ENCODE measurements at regions not wholly inside any gene's neighbourhood (a gene's known extent, or its start where the extent isn't known, plus 50 kb on each side); places are given as distances from the start of the nearest gene placed in this dataset.
"Not testable (repeated sequence)": the region's sequence is repeated elsewhere in the genome, so short reads cannot be mapped to it uniquely, and the experiment has no call there.

DNA sequence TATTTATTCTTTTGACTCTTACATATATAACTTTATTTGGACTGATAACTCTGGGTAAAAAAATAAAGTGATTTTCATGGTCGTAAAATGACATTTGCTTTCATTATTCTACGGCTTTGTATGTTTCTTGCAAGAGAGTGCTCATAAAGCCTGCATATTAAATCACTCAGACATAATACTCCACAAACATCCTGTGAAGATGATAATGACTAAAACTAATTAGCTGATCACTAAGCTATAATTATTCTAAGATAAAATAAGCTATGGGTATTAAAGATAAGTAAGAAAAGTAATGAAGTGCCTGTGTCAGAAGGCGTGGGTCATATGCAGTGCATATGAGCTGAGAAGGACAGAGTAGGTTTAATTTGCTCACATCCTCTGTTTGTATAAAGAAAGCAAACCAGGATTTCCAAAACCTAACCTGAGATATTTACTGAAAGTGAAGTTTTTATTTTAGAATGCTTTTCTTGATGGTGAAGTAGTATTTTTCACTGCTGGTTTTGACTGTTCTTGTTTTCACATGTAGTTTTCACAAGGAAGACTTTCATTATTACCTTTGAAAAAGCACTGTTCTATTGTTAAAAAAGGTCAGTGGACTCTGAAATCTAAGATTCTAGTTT, 278.8 kb downstream of the AMY1C start:
- no peak for DNase-seq (ENCODE audit: insufficient read length)
- no peak for FAIRE-seq

DNA sequence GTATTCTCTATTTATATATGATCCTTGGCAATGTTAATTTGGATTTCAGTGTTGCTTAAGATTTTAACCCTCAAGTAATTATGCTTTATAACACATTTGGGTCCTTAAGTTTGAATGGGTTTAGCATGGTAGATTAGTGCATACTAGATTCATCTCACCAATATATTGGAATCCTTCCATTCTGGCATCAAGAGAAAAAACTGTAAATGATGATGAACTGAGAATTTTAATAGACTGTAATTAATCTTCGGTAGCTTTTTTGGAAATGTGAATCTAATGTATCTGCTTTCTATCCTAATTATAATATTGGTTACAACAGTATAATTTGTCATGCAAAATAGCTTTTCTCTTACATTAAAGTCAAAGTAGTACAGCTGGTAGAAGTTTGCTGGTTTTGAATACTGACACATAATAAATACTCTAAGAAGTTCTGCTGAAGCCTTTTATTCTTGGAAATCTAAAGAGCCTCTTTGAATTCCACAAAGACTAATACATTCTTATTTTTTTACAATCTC, 279.8 kb downstream of the AMY1C start:
- no peak for FAIRE-seq

More for the DNA sequence above, 278.8 kb downstream of the AMY1C start:
- TF ChIP-seq POLR2AphosphoS5 (IDR thresholded peaks at IDR 0.05; ENCODE audit: low read depth, low read length) (no peak), TAF1 (IDR thresholded peaks at IDR 0.05; ENCODE audit: borderline replicate concordance, low read depth, low read length) (no peak), POLR2A (IDR thresholded peaks at IDR 0.05; ENCODE audit: low read depth, low read length) (no peak)

DNA sequence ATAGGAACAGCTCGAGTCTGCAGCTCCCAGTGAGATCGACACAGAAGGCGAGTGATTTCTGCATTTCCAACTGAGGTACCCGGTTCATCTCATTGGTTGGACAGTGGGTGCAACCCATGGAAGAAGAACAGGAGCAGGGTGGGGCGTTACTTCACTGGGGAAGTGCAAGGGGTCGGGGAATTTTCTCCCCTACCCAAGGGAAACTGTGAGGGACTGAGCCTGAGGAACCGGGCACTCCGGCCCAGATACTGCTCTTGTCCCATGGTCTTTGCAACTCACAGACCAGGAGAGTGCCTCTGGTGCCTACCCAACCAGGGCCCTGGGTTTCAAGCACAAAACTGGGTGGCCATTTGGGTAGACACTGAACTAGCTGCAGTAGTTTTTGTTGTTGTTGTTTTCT, 307.1 kb downstream of the AMY1C start:
- FAIRE-seq = no peak

More for the DNA sequence above, 279.8 kb downstream of the AMY1C start:
- no peak for DNase-seq (ENCODE audit: insufficient read length)
- TF ChIP-seq POLR2A (IDR thresholded peaks at IDR 0.05; ENCODE audit: low read depth, low read length) (no peak), TAF1 (IDR thresholded peaks at IDR 0.05; ENCODE audit: borderline replicate concordance, low read depth, low read length) (no peak), POLR2AphosphoS5 (IDR thresholded peaks at IDR 0.05; ENCODE audit: low read depth, low read length) (no peak)

DNA sequence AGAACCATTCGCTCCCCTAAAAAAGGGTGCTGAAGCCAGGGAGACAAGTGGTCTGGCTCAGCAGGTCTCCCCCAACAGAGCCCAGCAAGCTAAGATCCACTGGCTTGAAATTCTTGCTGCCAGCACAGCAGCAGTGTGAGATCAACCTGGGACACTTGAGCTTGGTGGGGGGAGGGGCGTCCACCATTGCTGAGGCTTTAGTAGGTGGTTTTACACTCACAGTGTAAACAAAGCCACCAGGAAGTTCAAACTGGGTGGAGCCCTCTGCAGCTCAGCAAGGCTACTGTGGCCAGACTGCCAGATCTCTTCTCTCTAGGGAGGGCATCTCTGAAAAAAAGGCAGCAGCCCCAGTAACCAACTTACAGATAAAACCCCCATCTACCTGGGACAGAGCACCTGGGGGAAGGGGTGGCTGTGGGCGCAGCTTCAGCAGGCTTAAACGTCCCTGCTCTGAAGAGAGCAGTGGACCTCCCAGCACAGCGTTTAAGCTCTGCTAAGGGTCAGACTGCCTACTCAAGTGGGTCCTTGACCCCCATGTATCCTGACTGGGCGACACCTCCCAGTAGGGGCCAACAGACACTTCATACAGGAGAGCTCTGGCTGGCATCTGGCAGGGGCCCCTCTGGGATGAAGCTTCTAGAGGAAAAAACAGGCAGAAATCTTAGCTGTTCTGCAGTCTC, 307.7 kb downstream of the AMY1C start:
- DNase-seq (ENCODE audit: insufficient read length); FAIRE-seq: not testable (repeated sequence)

More for the DNA sequence above, 307.1 kb downstream of the AMY1C start:
- no peak for DNase-seq (ENCODE audit: insufficient read length)
- TF ChIP-seq POLR2A (IDR thresholded peaks at IDR 0.05; ENCODE audit: low read depth, low read length) (no peak), TAF1 (IDR thresholded peaks at IDR 0.05; ENCODE audit: borderline replicate concordance, low read depth, low read length) (no peak), POLR2AphosphoS5 (IDR thresholded peaks at IDR 0.05; ENCODE audit: low read depth, low read length) (no peak)

DNA sequence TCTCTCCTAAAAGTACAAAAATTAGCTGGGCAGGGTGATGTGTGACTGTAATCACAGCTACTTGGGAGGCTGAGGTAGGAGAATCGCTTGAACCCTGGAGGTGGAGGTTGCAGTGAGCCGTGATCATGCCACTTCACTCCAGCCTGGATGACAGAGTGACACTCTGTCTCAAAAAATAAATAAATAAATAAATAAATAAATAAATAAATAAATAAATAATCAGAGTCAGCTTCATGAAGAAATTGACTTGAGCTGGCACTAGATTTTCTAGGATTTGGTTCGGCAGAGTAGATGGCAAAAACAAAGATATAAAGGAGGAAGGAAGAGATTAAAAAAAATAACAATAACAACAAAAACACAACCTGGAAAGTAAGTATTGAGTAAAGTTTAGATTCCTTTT, 311.9 kb downstream of the AMY1C start:
- FAIRE-seq; DNase-seq (ENCODE audit: insufficient read length): not testable (repeated sequence)

DNA sequence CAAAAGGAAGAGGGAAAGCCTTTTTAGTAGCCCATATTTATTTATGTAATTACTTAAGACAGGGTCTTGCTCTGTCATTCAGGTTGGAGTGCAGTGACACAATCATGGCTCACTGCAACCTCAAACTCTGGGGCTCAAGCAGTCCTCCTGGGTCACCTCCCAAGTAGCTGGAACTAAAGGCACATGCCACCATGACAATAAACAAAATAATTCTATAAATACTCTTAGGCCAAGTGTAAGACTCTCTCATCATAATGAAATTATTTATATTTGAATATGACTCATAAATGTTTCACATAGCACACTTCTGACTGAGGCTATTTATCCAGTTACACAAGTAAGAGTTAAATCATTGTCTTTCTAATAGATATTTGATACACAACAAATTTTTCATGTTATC, 314.7 kb downstream of the AMY1C start:
- FAIRE-seq = no peak

DNA sequence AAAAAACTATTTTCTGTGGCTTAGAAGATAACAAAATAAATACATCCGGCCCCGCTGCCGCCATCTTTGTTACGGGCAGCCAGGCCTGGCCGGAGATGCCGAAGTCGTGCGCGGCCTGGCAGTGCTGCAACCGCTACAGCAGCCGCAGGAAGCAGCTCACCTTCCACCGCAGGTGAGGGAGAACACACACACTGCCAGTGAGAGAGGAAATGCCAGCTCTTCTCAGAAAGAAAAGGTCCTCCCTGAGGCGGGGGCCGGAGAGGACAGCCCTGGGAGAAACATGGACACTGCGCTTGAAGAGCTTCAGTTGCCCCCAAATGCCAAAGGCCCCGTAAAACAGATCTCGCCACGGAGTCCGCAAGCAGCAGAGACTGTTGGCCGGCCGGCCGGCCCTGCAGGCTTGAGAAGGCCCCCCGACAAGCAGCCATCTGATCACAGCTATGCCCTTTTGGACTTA, 323.2 kb downstream of the AMY1C start:
- TF ChIP-seq TAF1 (IDR thresholded peaks at IDR 0.05; ENCODE audit: borderline replicate concordance, low read depth, low read length) = no peak
- no peak for TF ChIP-seq POLR2AphosphoS5 (IDR thresholded peaks at IDR 0.05; ENCODE audit: low read depth, low read length)
- TF ChIP-seq POLR2A (IDR thresholded peaks at IDR 0.05; ENCODE audit: low read depth, low read length) = no peak
- FAIRE-seq (no peak), DNase-seq (ENCODE audit: insufficient read length) (no peak)

More for the DNA sequence above, 314.7 kb downstream of the AMY1C start:
- TF ChIP-seq POLR2AphosphoS5 (IDR thresholded peaks at IDR 0.05; ENCODE audit: low read depth, low read length) (no peak), TAF1 (IDR thresholded peaks at IDR 0.05; ENCODE audit: borderline replicate concordance, low read depth, low read length) (no peak), POLR2A (IDR thresholded peaks at IDR 0.05; ENCODE audit: low read depth, low read length) (no peak)
- no peak for DNase-seq (ENCODE audit: insufficient read length)

DNA sequence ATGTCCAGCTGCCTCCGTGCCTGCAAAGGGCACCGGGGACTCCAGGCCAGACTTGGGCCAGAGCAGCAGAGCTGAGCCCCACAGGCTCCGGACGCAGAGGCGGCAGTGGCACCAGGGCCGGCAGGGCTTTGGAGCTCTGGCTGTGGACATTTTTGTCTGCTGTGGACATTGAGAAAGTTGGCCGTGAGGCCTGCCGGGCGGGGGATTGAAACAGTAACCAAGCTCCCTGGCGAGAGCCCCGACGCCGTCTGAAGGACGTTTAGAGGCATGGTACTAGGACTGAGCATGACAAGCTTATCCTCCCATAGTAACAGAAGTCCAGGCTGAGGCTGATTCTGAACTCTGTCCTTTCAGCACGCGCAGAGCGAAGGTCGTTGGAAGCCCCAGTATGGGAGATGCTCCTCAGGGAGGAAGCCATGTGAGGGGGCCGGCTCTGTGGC, 323.8 kb downstream of the AMY1C start:
- no peak for FAIRE-seq
- TF ChIP-seq TAF1 (IDR thresholded peaks at IDR 0.05; ENCODE audit: borderline replicate concordance, low read depth, low read length) (no peak), POLR2AphosphoS5 (IDR thresholded peaks at IDR 0.05; ENCODE audit: low read depth, low read length) (no peak), POLR2A (IDR thresholded peaks at IDR 0.05; ENCODE audit: low read depth, low read length) (no peak)
- DNase-seq (ENCODE audit: insufficient read length) = no peak

DNA sequence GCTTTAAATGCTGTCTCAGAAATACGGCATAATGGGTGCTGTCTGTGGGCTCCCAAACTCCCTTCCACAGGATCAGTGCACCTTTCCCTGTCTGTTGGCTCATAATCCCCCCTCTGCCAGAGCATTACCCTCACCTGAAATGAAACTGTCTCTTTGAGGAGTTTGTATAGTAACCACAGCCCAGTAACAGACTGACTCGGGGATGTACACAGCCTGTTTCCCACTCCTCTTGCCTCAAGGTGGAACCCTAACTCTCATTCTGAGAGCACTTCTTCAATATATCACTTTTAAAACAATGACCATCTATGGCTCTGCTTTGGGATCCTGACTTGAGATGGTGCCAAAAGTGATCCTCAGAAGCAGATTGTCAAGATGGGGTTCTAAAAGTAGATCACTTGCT, 332.5 kb downstream of the AMY1C start:
- DNase-seq (ENCODE audit: insufficient read length) = no peak
- no peak for FAIRE-seq
- TF ChIP-seq POLR2AphosphoS5 (IDR thresholded peaks at IDR 0.05; ENCODE audit: low read depth, low read length) (no peak), POLR2A (IDR thresholded peaks at IDR 0.05; ENCODE audit: low read depth, low read length) (no peak)

DNA sequence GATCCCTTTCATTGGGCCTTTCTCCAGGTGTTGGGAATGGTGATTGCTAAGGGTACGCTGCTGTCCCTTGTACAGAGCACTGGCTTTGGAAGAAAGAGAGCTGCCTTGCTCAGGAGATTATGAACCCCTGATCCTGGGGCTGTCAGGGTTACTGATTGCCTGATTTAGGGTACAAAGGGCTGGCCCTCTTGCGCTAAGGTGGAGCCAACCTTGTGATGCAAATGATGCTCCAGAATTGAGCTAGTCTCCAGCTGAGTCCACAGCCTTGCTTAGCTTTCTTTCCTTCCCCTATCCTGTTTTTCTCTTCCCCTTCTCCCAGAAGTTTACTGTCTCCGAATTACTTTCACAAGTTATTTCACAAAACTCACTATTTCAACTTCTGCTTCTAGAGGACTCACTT, 334.7 kb downstream of the AMY1C start:
- no peak for FAIRE-seq
- TF ChIP-seq TAF1 (IDR thresholded peaks at IDR 0.05; ENCODE audit: borderline replicate concordance, low read depth, low read length) (no peak), POLR2A (IDR thresholded peaks at IDR 0.05; ENCODE audit: low read depth, low read length) (no peak), POLR2AphosphoS5 (IDR thresholded peaks at IDR 0.05; ENCODE audit: low read depth, low read length) (no peak)

DNA sequence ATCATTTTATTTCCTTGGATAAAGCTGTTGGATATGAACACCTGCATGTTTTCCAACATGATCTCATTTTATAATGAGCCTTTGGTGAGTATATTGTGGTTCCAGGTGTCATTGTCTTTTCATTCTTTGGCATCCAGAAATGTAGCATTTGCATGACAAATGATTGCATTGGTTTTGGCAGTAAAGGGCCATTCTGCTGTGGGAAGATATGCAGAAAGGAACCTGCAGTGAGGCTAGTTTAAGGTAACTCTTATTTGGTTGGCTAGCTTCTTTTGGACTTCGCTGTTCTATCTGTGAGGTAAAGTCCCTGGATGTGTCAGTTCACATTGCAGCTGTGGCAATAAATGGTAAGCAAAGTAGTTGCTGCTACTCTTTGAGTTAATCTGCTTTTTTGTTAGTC, 343.0 kb downstream of the AMY1C start:
- DNase-seq (ENCODE audit: insufficient read length) (no peak), FAIRE-seq (no peak)
- TF ChIP-seq POLR2AphosphoS5 (IDR thresholded peaks at IDR 0.05; ENCODE audit: low read depth, low read length) (no peak), TAF1 (IDR thresholded peaks at IDR 0.05; ENCODE audit: borderline replicate concordance, low read depth, low read length) (no peak), POLR2A (IDR thresholded peaks at IDR 0.05; ENCODE audit: low read depth, low read length) (no peak)

More for the DNA sequence above, 334.7 kb downstream of the AMY1C start:
- DNase-seq (ENCODE audit: insufficient read length) = no peak

DNA sequence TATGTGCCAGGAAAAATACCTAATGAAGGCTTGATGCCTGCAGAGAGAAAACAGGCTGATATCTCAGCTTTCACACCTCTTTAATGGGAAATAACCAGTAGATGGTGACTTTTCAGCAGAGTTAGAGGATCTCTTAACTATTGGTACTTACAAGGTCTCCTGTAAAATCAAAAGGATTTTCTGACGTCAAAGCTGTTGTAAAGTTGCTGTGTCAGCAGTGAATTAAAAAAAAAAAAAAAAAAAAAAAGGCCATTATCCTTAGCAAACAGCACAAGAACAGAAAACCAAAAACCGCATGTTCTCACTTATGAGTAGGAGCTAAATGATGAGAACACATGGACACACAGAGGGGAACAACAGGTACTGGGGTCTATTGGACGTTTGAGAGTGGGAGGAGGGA, 349.1 kb downstream of the AMY1C start:
- FAIRE-seq (no peak), DNase-seq (ENCODE audit: insufficient read length) (no peak)
- TF ChIP-seq POLR2A (IDR thresholded peaks at IDR 0.05; ENCODE audit: low read depth, low read length) = no peak
- TF ChIP-seq POLR2AphosphoS5 (IDR thresholded peaks at IDR 0.05; ENCODE audit: low read depth, low read length) = no peak
- TF ChIP-seq TAF1 (IDR thresholded peaks at IDR 0.05; ENCODE audit: borderline replicate concordance, low read depth, low read length) = no peak
